ENCODE measurements at regions not wholly inside any gene's neighbourhood (a gene's known extent, or its start where the extent isn't known, plus 50 kb on each side); places are given as distances from the start of the nearest gene placed in this dataset.
"Not testable (repeated sequence)": the region's sequence is repeated elsewhere in the genome, so short reads cannot be mapped to it uniquely, and the experiment has no call there.

DNA sequence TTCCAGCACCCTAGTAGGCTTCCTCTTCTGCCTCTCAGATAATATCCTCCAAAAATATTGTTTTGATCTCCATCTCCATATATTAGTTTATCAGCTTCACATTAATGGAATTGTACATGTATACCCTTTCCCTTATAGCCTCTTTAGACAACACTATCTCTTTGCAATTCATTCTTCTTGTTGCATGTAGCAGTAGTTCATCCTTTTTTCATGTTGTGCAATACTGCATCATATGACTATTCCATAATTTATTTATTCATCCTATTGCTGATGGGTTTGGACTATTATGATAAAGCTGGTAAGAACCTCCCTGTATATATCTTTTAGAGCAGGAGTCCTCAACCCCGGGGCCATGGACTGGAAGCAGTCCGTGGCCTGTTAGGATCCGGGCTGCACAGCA lies 148.2 kb upstream of the FAT1 start:
- Mint-ChIP-seq H3K27ac (no peak overlapping the region), H3K9me3 (ENCODE audit: insufficient read depth) (no peaks in the 10 kb centered on the region), H3K4me3 (no peak overlapping the region), H3K4me1 (no peaks in the 10 kb centered on the region), H3K27me3 (no peaks in the 10 kb centered on the region)
- no peak for TF ChIP-seq EZH2 (IDR thresholded peaks at IDR 0.05; ENCODE audit: borderline replicate concordance, insufficient read depth, low read depth, low read length, poor library complexity, severe bottlenecking)
- no peak for TF ChIP-seq CTCF (IDR thresholded peaks at IDR 0.05)
- no peaks in the 10 kb centered on the region for H3K27me3 ChIP-seq (replicated peaks in 1 of 4; ENCODE audit: control extremely low read depth in 1 of 4, control insufficient read depth in 3 of 4, insufficient read depth in 4 of 4, low read length in 3 of 4)
- ChIA-PET POLR2A (no interaction called here), CTCF (no interaction called here)
- no peak overlapping the region for H3K9ac ChIP-seq (ENCODE audit: low read length)
- no peak overlapping the region for H3K27ac ChIP-seq (ENCODE audit: low read length in 2 of 2)
- no peaks in the 10 kb centered on the region for H3K79me2 ChIP-seq (ENCODE audit: control insufficient read depth, insufficient read depth, low read length)
- no peaks in the 10 kb centered on the region for H3K4me1 ChIP-seq (ENCODE audit: control insufficient read depth in 2 of 2, insufficient read depth in 2 of 2, low read length in 2 of 2)
- H3K4me2 ChIP-seq (replicated peaks; ENCODE audit: low read depth, low read length, poor library complexity, severe bottlenecking), result no peak overlapping the region
- H4K20me1 ChIP-seq (ENCODE audit: control insufficient read depth, insufficient read depth, low read length, poor library complexity, severe bottlenecking), result no peaks in the 10 kb centered on the region
- no peaks in the 10 kb centered on the region for H3K36me3 ChIP-seq (replicated peaks in 1 of 2; ENCODE audit: control extremely low read depth in 1 of 2, control insufficient read depth in 1 of 2, extremely low read depth in 1 of 2, insufficient read depth in 2 of 2, low read length in 1 of 2)
- H2AFZ ChIP-seq (ENCODE audit: insufficient read depth, low read depth, low read length, poor library complexity, severe bottlenecking), result no peak overlapping the region
- H3K9me3 ChIP-seq (ENCODE audit: control extremely low read depth in 1 of 3, control insufficient read depth in 2 of 3, insufficient read depth in 1 of 3, low read length in 2 of 3), result no peaks in the 10 kb centered on the region
- no peak overlapping the region for H3K4me3 ChIP-seq (ENCODE audit: control extremely low read depth in 1 of 5, extremely low read depth in 1 of 5, insufficient read depth in 1 of 5, low read depth in 2 of 5, low read length in 4 of 5)
- DNase-seq (no peak), ATAC-seq (ENCODE audit: low read depth) (no peak)
- intact Hi-C loops (cut with micrococcal nuclease), result no loop called here
- WGBS (ENCODE audit: insufficient coverage), result 100% methylated on average over 2 of the region's 3 CpGs

DNA sequence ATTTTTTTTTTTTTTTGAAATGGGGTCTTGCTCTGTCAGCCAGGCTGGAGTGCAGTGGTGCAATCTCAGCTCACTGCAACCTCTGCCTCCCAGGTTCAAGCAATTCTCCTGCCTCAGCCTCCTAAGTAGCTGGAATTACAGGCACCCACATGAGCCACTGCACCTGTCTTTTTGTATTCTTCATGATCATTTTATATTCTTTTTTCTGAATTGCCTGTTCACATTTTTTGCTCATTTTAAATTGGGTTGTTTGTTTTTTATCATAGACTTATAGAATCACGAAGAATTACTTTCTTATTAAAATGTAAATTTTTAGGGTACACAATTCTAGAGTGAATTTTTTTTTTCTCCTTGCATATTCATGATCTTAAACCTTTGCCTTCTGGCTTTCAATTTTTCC lies 149.4 kb upstream of the FAT1 start:
- WGBS (ENCODE audit: insufficient coverage), result no CpG with 5 or more reads among the region's 1 CpG
- H3K4me1 Mint-ChIP-seq; ATAC-seq (ENCODE audit: low read depth); POLR2A ChIA-PET; H4K20me1 ChIP-seq (ENCODE audit: control insufficient read depth, insufficient read depth, low read length, poor library complexity, severe bottlenecking); CTCF ChIA-PET; H3K27ac Mint-ChIP-seq; intact Hi-C loops (cut with micrococcal nuclease); H3K27ac ChIP-seq (ENCODE audit: low read length in 2 of 2); H3K4me3 ChIP-seq (ENCODE audit: control extremely low read depth in 1 of 5, extremely low read depth in 1 of 5, insufficient read depth in 1 of 5, low read depth in 2 of 5, low read length in 4 of 5); H3K9me3 Mint-ChIP-seq (ENCODE audit: insufficient read depth); H2AFZ ChIP-seq (ENCODE audit: insufficient read depth, low read depth, low read length, poor library complexity, severe bottlenecking); H3K9me3 ChIP-seq (ENCODE audit: control extremely low read depth in 1 of 3, control insufficient read depth in 2 of 3, insufficient read depth in 1 of 3, low read length in 2 of 3); H3K36me3 ChIP-seq (replicated peaks in 1 of 2; ENCODE audit: control extremely low read depth in 1 of 2, control insufficient read depth in 1 of 2, extremely low read depth in 1 of 2, insufficient read depth in 2 of 2, low read length in 1 of 2); H3K4me2 ChIP-seq (replicated peaks; ENCODE audit: low read depth, low read length, poor library complexity, severe bottlenecking); H3K4me3 Mint-ChIP-seq; H3K27me3 ChIP-seq (replicated peaks in 1 of 4; ENCODE audit: control extremely low read depth in 1 of 4, control insufficient read depth in 3 of 4, insufficient read depth in 4 of 4, low read length in 3 of 4); H3K79me2 ChIP-seq (ENCODE audit: control insufficient read depth, insufficient read depth, low read length); H3K9ac ChIP-seq (ENCODE audit: low read length); DNase-seq; H3K27me3 Mint-ChIP-seq; H3K4me1 ChIP-seq (ENCODE audit: control insufficient read depth in 2 of 2, insufficient read depth in 2 of 2, low read length in 2 of 2): not testable (repeated sequence)

All from B cell (primary cell).